GM18519 (cell line): ENCODE measurements at regions not wholly inside any gene's neighbourhood (a gene's known extent, or its start where the extent isn't known, plus 50 kb on each side); places are given as distances from the start of the nearest gene placed in this dataset.
"Not testable (repeated sequence)": the region's sequence is repeated elsewhere in the genome, so short reads cannot be mapped to it uniquely, and the experiment has no call there.

Experiments used
- ATAC-seq: cut with Tn5 transposase; IDR thresholded peaks from one replicate; pipeline ENCODE4 v1.9.1; 2021; ENCODE audit warnings: mild to moderate bottlenecking, moderate library complexity; ENCODE audit not compliant: unreplicated experiment, low FRiP score

- ATAC-seq = not testable (repeated sequence)
Observed at GRCh38 chr2:234168605-234169570, 118.4 kb downstream of the SPP2 start.

GRCh38 chr2:234166531-234166930 is 116.0 kb downstream of the SPP2 start:
- no peak for ATAC-seq

- ATAC-seq = no peak
Observed at GRCh38 chr2:234165421-234165820, 114.9 kb downstream of the SPP2 start.

GRCh38 chr2:234164493-234165413 is 114.3 kb downstream of the SPP2 start:
- no peak for ATAC-seq

GRCh38 chr2:234163510-234164045 is 113.1 kb downstream of the SPP2 start:
- no peak for ATAC-seq

- ATAC-seq = no peak
Observed at GRCh38 chr2:234162861-234163260, 112.4 kb downstream of the SPP2 start.

GRCh38 chr2:234161932-234162331 is 111.4 kb downstream of the SPP2 start:
- no peak for ATAC-seq

- ATAC-seq = no peak
Observed at GRCh38 chr2:234158812-234159211, 108.3 kb downstream of the SPP2 start.

GRCh38 chr2:234157817-234158588 is 107.5 kb downstream of the SPP2 start:
- no peak for ATAC-seq

- ATAC-seq = no peak
Observed at GRCh38 chr2:234156326-234156725, 105.8 kb downstream of the SPP2 start.

GRCh38 chr2:234152835-234153234 is 102.3 kb downstream of the SPP2 start:
- ATAC-seq = not testable (repeated sequence)

- no peak for ATAC-seq
Observed at GRCh38 chr2:234147335-234147861, 96.9 kb downstream of the SPP2 start.

GRCh38 chr2:234146087-234146826 is 95.8 kb downstream of the SPP2 start:
- no peak for ATAC-seq

GRCh38 chr2:234145511-234145910 is 95.0 kb downstream of the SPP2 start:
- ATAC-seq = no peak

- ATAC-seq = no peak
Observed at GRCh38 chr2:234145057-234145456, 94.6 kb downstream of the SPP2 start.

GRCh38 chr2:234143896-234144295 is 93.4 kb downstream of the SPP2 start:
- ATAC-seq = no peak

- ATAC-seq = no peak
Observed at GRCh38 chr2:234142530-234142929, 92.0 kb downstream of the SPP2 start.

GRCh38 chr2:234139755-234140154 is 89.3 kb downstream of the SPP2 start:
- no peak for ATAC-seq

GRCh38 chr2:234138836-234139235 is 88.3 kb downstream of the SPP2 start:
- no peak for ATAC-seq
